SU-DHL-6 (cell line): ENCODE measurements at regions not wholly inside any gene's neighbourhood (a gene's known extent, or its start where the extent isn't known, plus 50 kb on each side); places are given as distances from the start of the nearest gene placed in this dataset.

ENCODE experiments used
- CTCF ChIP-seq: fragments of 200-600 bp; sonication (generic); IDR thresholded peaks from one replicate; pipeline ENCODE4 v1.5.1; 2017; ENCODE audit warnings: antibody characterized with exemption, mild to moderate bottlenecking, low read length, moderate library complexity; ENCODE audit not compliant: insufficient read depth, poor library complexity, severe bottlenecking
- EZH2phosphoT487 ChIP-seq: fragments of 200-600 bp; sonication (generic), shearing (Covaris generic); conservative IDR thresholded peaks from 2 replicates; pipeline ENCODE4 v1.6.1; 2018; ENCODE audit warnings: mild to moderate bottlenecking, antibody characterized with exemption, low read length, moderate library complexity, mixed read lengths

- TF ChIP-seq CTCF: no peak
- no peak for TF ChIP-seq EZH2phosphoT487
Measured at GRCh38 chr12:73225371-73225937, 953.3 kb downstream of the TRHDE start.
